ENCODE measurements at regions not wholly inside any gene's neighbourhood (a gene's known extent, or its start where the extent isn't known, plus 50 kb on each side); places are given as distances from the start of the nearest gene placed in this dataset.
"Not testable (repeated sequence)": the region's sequence is repeated elsewhere in the genome, so short reads cannot be mapped to it uniquely, and the experiment has no call there.

DNA sequence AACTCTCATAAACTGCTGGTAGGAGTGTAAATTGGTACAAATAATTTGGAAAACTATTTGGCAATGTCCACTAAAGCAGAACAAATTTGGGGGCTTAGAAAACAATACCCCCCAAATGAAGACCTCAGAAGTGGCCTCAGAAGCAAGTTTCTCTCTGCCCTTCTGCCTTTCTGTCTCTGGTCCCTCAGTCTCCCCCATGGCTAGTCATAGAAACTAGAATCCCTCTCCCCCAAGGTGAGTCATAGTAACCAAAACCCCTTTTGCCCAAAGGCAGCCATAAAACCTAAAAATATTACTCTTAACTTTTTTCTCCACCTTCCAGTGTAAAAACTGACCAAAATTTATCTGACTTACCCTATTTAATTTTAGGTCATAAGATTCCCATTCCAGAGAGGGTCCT is 350.7 kb upstream of the LRRC3B start:
- ChIA-PET CTCF (no interaction called here), POLR2A (no interaction called here)
- no peaks in the 10 kb centered on the region for H3K4me1 Mint-ChIP-seq
- no peak for DNase-seq
- H3K27me3 Mint-ChIP-seq, result no peaks in the 10 kb centered on the region
- no peaks in the 10 kb centered on the region for H3K9me3 Mint-ChIP-seq
- H3K27ac Mint-ChIP-seq, result no peak overlapping the region
- ATAC-seq (ENCODE audit: low read depth), result no peak
- no peak overlapping the region for H3K4me3 Mint-ChIP-seq
- H3K36me3 Mint-ChIP-seq (ENCODE audit: low read depth), result no peaks in the 10 kb centered on the region
- TF ChIP-seq, protein P1, sequence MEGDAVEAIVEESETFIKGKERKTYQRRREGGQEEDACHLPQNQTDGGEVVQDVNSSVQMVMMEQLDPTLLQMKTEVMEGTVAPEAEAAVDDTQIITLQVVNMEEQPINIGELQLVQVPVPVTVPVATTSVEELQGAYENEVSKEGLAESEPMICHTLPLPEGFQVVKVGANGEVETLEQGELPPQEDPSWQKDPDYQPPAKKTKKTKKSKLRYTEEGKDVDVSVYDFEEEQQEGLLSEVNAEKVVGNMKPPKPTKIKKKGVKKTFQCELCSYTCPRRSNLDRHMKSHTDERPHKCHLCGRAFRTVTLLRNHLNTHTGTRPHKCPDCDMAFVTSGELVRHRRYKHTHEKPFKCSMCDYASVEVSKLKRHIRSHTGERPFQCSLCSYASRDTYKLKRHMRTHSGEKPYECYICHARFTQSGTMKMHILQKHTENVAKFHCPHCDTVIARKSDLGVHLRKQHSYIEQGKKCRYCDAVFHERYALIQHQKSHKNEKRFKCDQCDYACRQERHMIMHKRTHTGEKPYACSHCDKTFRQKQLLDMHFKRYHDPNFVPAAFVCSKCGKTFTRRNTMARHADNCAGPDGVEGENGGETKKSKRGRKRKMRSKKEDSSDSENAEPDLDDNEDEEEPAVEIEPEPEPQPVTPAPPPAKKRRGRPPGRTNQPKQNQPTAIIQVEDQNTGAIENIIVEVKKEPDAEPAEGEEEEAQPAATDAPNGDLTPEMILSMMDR (IDR thresholded peaks at IDR 0.05), result no peak
- intact Hi-C loops (cut with micrococcal nuclease), result no loop called here

DNA sequence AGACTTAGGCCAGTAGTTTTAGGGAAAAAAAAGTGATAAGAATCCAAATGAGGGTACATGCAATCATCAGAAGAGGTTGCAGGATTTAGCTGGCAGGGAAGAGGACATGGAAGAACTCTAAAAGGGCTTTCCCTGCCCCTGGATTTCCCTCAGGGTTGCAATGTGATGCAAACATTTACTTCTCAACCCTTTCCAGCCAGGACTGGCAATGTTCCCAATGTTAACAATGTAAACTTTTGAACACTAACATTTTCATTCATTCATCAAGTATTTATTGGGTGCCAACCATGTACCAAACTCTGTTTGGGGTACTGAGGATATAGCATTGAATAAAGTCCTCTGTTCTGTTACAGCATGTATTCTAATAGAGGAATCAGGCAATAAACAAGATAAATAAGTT is 349.4 kb upstream of the LRRC3B start:
- intact Hi-C loops (cut with micrococcal nuclease), result no loop called here
- H3K9me3 Mint-ChIP-seq, result no peaks in the 10 kb centered on the region
- H3K4me3 Mint-ChIP-seq, result no peak overlapping the region
- H3K4me1 Mint-ChIP-seq, result no peaks in the 10 kb centered on the region
- no peak overlapping the region for H3K27ac Mint-ChIP-seq
- H3K36me3 Mint-ChIP-seq (ENCODE audit: low read depth), result no peaks in the 10 kb centered on the region
- ChIA-PET CTCF (no interaction called here), POLR2A (no interaction called here)
- DNase-seq (no peak), ATAC-seq (ENCODE audit: low read depth) (no peak)
- TF ChIP-seq, protein P1 (IDR thresholded peaks at IDR 0.05), result no peak
- no peaks in the 10 kb centered on the region for H3K27me3 Mint-ChIP-seq

DNA sequence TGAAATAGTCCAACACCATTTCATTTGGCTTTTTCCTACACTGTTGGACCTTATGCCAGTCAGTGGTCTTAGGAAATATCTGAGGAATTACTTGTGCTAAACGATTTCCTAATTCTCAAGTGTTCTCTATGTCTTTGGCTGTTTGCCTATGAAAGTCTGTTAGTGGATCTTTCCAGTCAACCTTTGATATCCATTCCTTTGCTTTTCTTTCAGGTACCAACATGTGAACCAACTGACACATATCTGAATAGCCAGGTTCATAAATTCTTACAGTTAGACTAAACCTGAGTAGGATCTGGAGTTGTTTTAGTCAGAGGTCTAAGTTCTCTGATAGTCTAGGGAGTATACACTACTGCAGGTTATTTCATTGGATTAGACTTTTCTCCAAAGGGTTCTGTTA is 343.5 kb upstream of the LRRC3B start:
- POLR2A ChIA-PET, result no interaction called here
- DNase-seq, result no peak
- H3K36me3 Mint-ChIP-seq (ENCODE audit: low read depth), result no peaks in the 10 kb centered on the region
- H3K4me1 Mint-ChIP-seq, result no peaks in the 10 kb centered on the region
- no peak for ATAC-seq (ENCODE audit: low read depth)
- CTCF ChIA-PET, result no interaction called here
- H3K27me3 Mint-ChIP-seq, result no peaks in the 10 kb centered on the region
- no peak overlapping the region for H3K4me3 Mint-ChIP-seq
- peaks cover 15% of the 10 kb centered on the region for H3K9me3 Mint-ChIP-seq
- H3K27ac Mint-ChIP-seq, result no peak overlapping the region
- intact Hi-C loops (cut with micrococcal nuclease), result no loop called here
- TF ChIP-seq, protein P1 (IDR thresholded peaks at IDR 0.05), result no peak

DNA sequence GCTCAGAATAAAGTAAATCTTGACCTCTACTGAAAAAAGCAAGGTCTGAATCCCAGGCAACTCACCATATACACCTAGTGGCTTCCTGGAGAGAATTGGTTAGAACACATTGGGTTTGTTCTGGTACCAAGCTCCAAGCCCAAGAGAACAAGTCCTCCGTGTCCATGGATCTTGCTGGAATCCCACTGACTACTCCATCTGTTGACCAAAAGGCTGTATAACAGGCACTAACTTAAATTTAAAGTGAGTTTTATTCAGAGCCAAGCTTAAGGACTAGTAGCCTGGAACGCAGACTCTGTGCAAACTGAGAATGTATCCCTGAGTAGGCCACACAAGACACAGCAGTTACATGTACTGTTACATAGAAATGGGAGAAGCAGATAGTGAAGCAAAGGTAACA is 342.1 kb upstream of the LRRC3B start:
- H3K4me1 Mint-ChIP-seq, result no peaks in the 10 kb centered on the region
- H3K27ac Mint-ChIP-seq, result no peak overlapping the region
- H3K27me3 Mint-ChIP-seq, result no peaks in the 10 kb centered on the region
- intact Hi-C loops (cut with micrococcal nuclease), result no loop called here
- ATAC-seq (ENCODE audit: low read depth) (no peak), DNase-seq (no peak)
- no peak overlapping the region for H3K4me3 Mint-ChIP-seq
- CTCF ChIA-PET, result no interaction called here
- H3K9me3 Mint-ChIP-seq, result peaks cover 23% of the 10 kb centered on the region
- no peaks in the 10 kb centered on the region for H3K36me3 Mint-ChIP-seq (ENCODE audit: low read depth)
- TF ChIP-seq, protein P1 (IDR thresholded peaks at IDR 0.05), result no peak
- POLR2A ChIA-PET, result no interaction called here

DNA sequence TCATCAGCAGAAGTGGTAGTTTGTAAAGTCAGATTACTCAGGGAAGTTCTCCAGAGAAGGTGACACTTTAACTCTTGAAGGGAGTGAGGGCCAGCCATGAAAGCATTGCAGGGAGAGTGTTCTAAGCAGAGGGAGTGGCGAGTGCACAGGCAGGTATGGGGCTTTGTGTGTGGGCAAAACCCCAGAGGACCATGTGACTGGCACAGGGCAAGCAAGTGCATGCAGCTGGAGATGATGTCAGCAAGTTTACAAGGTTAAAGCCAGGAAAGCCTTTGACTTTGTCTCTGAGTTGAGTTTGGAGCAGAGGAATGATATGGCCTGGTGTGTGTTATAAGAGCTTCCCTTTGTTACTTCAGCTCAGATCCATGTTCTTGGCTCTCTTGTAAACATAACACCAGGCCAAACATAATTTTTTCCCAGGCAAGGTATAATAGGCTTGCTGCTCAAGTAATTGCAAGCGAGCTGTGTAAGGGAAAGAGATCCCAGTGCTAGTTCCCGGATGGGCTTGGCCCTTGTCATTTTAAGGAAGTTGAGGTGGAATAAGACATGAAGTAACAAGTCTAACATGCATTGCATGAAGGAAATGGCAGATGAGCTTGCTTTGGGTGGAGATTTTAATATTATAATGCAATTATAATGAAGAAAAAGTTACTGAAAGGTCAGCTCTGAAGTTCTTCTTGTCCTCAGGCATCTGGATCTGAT is 341.1 kb upstream of the LRRC3B start:
- intact Hi-C loops (cut with micrococcal nuclease), result no loop called here
- H3K4me3 Mint-ChIP-seq, result no peak overlapping the region
- POLR2A ChIA-PET, result no interaction called here
- H3K9me3 Mint-ChIP-seq, result peaks cover 28% of the 10 kb centered on the region
- TF ChIP-seq, protein P1 (IDR thresholded peaks at IDR 0.05), result no peak
- ATAC-seq (ENCODE audit: low read depth) (no peak), DNase-seq (no peak)
- no peaks in the 10 kb centered on the region for H3K27me3 Mint-ChIP-seq
- no peaks in the 10 kb centered on the region for H3K4me1 Mint-ChIP-seq
- no peaks in the 10 kb centered on the region for H3K36me3 Mint-ChIP-seq (ENCODE audit: low read depth)
- H3K27ac Mint-ChIP-seq, result no peak overlapping the region
- CTCF ChIA-PET, result no interaction called here

DNA sequence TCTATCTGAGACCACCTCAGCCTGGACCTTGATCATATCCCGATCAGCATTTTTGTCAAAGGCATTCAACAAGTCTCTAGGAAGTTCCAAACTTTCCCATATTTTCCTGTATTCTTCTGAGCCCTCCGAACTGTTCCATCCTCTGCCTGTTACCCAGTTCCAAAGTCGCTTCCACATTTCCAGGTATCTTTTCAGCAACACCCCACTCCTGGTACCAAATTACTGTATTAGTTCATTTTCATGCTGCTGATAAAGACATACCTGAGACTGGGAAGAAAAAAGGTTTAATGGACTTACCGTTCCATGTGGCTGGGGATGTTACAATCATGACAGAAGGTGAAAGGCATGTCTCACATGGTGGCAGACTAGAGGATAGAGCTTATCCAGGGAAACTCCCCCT is 338.1 kb upstream of the LRRC3B start:
- intact Hi-C loops (cut with micrococcal nuclease); H3K4me3 Mint-ChIP-seq; H3K36me3 Mint-ChIP-seq (ENCODE audit: low read depth); H3K4me1 Mint-ChIP-seq; DNase-seq; H3K27ac Mint-ChIP-seq; H3K27me3 Mint-ChIP-seq; POLR2A ChIA-PET; ATAC-seq (ENCODE audit: low read depth); CTCF ChIA-PET: not testable (repeated sequence)
- peaks cover 32% of the 10 kb centered on the region for H3K9me3 Mint-ChIP-seq

Data from activated B cell treated with CpG ODN at 0.5 μM for 24 hours (primary cell).